ENCODE measurements at regions not wholly inside any gene's neighbourhood (a gene's known extent, or its start where the extent isn't known, plus 50 kb on each side); places are given as distances from the start of the nearest gene placed in this dataset.

DNA sequence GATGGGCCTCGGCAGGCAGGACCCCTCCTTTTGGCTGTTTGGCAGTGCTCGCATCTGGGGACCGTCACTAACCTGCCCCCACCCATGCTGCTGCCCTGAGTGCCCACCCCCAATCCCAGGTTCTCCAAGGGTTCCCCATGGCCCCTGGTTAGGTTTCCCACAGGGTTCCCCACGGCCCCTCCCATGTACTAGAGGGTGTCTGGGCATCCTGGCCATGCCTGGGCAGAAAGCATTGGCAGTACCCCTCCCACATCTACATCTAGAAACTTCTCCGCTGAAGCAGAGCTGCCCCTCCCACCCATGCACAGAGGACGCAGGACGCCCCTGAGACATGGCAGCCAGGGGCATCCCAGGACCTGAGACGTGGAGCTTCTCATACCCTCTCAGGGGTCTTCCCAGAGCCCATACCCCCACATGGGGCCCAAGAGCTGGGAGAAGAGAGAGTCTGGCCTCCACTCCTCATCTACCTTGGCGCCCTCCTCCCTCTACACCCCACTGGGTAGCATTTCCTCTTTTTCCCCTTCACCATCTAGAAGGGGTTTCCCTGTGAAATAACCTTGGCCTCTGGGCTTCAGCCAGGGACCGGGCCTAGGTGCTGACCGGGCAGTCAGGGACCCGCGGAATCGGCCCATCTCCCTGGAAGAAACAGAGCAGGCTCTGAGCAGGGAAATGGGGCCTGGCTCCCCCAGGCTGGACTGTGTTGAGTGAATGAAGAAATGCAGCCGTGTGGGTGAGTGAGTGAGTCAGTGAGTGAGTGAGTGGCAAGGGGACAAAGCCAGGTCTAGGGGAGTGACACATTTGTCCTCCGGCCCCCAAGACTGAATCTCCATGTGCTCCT, 987.3 kb downstream of the BRD1 start:
- TF ChIP-seq YY1 (IDR thresholded peaks at IDR 0.05; ENCODE audit: extremely low read depth, insufficient replicate concordance, low read depth, low read length) (no peak), POLR2A (IDR thresholded peaks at IDR 0.05; ENCODE audit: borderline replicate concordance, extremely low read depth, insufficient read depth, insufficient read length) (no peak), EZH2 (IDR thresholded peaks at IDR 0.05) (no peak), SP1 (IDR thresholded peaks at IDR 0.05; ENCODE audit: low read depth) (no peak), SRF (IDR thresholded peaks at IDR 0.05; ENCODE audit: low read depth) (no peak), EGR1 (IDR thresholded peaks at IDR 0.05; ENCODE audit: low read depth) (no peak)
- TF ChIP-seq, protein P1, sequence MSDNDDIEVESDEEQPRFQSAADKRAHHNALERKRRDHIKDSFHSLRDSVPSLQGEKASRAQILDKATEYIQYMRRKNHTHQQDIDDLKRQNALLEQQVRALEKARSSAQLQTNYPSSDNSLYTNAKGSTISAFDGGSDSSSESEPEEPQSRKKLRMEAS (IDR thresholded peaks at IDR 0.05): no peak
- TF ChIP-seq, protein P2, sequence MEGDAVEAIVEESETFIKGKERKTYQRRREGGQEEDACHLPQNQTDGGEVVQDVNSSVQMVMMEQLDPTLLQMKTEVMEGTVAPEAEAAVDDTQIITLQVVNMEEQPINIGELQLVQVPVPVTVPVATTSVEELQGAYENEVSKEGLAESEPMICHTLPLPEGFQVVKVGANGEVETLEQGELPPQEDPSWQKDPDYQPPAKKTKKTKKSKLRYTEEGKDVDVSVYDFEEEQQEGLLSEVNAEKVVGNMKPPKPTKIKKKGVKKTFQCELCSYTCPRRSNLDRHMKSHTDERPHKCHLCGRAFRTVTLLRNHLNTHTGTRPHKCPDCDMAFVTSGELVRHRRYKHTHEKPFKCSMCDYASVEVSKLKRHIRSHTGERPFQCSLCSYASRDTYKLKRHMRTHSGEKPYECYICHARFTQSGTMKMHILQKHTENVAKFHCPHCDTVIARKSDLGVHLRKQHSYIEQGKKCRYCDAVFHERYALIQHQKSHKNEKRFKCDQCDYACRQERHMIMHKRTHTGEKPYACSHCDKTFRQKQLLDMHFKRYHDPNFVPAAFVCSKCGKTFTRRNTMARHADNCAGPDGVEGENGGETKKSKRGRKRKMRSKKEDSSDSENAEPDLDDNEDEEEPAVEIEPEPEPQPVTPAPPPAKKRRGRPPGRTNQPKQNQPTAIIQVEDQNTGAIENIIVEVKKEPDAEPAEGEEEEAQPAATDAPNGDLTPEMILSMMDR (IDR thresholded peaks at IDR 0.05 in 2 of 3, conservative IDR thresholded peaks at IDR 0.05 in 1 of 3; ENCODE audit: borderline replicate concordance in 1 of 3, insufficient read depth in 1 of 3, low read depth in 2 of 3, low read length in 2 of 3): no peak
